ENCODE measurements at regions not wholly inside any gene's neighbourhood (a gene's known extent, or its start where the extent isn't known, plus 50 kb on each side); places are given as distances from the start of the nearest gene placed in this dataset.

DNA sequence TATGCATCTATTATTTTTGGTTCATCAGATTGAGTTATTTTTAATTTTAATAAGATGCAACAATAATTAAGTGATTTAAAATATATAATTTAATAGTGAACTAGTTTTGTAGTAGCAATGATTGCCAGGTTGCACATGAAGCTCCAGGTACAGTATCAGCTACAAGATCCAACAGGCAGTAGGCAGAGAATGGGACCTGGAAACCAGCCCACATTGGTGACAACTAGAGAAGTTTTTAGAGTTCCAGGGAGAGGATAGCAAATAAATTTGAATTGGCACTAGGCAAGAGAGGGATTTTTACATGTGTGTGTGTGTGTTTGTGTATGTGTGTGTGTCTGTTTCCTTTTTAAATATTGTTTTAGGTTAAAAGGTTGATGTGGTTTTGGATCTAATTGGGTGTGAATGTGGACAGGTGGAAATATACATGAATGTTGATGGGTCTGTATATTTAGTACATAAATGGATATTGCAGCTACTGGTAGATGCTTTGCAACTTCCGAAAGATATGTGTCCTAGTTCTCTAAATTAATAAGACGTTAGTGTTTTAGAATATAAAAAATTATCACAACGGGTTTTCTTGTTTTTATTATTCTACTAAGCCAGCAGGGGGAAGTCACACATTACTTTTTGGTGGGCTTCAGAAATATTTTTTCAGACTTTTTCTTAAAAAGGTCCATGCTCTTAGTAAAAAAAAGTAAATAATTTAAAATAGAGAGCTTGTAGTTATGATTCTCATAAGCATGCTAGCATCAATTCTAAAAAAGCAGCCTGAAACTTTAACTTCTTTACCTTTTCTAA is 110.1 kb upstream of the GBE1 start:
- TF ChIP-seq SIN3A (IDR thresholded peaks at IDR 0.05; ENCODE audit: borderline replicate concordance, insufficient read depth, low read length) = no peak

DNA sequence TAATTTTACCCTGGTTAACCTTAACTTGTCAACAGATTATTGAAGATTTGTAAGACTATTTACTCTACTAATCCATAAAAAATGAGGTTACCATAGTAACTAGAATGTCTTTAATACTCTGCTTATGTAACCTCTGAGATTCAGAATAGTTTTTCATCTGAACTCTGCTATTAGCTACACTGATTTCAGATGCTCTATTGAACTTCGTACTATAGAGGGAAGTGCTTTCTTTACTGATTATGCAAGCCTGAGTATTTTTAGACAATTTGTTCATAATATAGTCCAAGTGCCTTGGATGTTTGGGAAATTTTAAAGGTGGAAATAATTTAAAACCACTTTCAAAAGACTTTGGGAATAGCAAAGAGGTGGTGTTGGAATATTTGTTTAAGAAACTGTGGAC is 107.9 kb upstream of the GBE1 start:
- TF ChIP-seq POLR2AphosphoS5 (IDR thresholded peaks at IDR 0.05; ENCODE audit: low read depth, low read length) (no peak), REST (IDR thresholded peaks at IDR 0.05; ENCODE audit: insufficient read depth in 1 of 2, low read depth in 2 of 2, low read length in 2 of 2) (no peak), FOXP2 (optimal IDR thresholded peaks at IDR 0.05; ENCODE audit: borderline replicate concordance, extremely low read depth, extremely low read length, insufficient read depth) (no peak), SIN3A (IDR thresholded peaks at IDR 0.05; ENCODE audit: borderline replicate concordance, insufficient read depth, low read length) (no peak), TAF1 (IDR thresholded peaks at IDR 0.05; ENCODE audit: borderline replicate concordance, insufficient read depth, low read length) (no peak)

DNA sequence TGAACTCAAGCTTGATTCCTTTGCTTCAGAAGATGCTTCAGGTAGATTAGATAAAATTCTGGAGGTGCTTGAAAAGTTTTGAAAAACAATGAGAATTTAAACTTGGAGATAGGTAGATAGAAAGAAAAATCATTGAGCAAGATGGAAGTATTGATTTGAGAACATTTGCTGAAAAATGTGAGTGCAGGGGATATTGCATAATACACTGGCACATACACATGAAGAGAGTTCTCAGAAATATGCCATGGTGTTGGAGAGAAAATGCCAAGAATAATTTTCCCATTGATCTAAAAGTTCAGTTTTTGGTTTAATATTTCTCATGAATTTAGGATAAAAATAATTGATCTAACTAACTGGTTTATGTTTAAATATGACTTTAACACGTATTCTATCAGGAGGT is 107.2 kb upstream of the GBE1 start:
- no peak for TF ChIP-seq TAF1 (IDR thresholded peaks at IDR 0.05; ENCODE audit: borderline replicate concordance, insufficient read depth, low read length)
- no peak for TF ChIP-seq SIN3A (IDR thresholded peaks at IDR 0.05; ENCODE audit: borderline replicate concordance, insufficient read depth, low read length)
- no peak for TF ChIP-seq FOXP2 (optimal IDR thresholded peaks at IDR 0.05; ENCODE audit: borderline replicate concordance, extremely low read depth, extremely low read length, insufficient read depth)

DNA sequence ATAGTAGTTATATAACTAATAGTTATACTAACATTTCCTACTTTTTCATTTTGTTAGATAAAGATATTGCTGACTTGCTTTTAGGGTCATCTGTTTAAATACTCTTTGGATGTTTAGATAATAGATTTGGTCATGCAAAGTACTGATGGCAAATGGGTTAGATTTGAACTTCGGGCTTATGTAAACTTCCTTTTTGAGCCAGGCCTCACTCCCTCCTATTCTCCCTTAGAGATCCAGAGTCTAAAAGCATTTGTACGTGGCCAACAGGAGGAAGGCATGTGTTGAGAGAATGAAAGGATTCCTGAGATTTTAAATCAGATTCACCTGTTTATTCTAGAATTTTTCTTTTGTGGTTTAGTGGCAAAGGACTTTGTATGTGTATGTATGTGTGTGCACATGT is 106.4 kb upstream of the GBE1 start:
- no peak for TF ChIP-seq REST (IDR thresholded peaks at IDR 0.05; ENCODE audit: insufficient read depth in 1 of 2, low read depth in 2 of 2, low read length in 2 of 2)
- no peak for TF ChIP-seq TAF1 (IDR thresholded peaks at IDR 0.05; ENCODE audit: borderline replicate concordance, insufficient read depth, low read length)
- TF ChIP-seq POLR2AphosphoS5 (IDR thresholded peaks at IDR 0.05; ENCODE audit: low read depth, low read length) = no peak
- no peak for TF ChIP-seq SIN3A (IDR thresholded peaks at IDR 0.05; ENCODE audit: borderline replicate concordance, insufficient read depth, low read length)
- TF ChIP-seq FOXP2 (optimal IDR thresholded peaks at IDR 0.05; ENCODE audit: borderline replicate concordance, extremely low read depth, extremely low read length, insufficient read depth) = no peak

GRCh38 chr3:81864272-81864671 is 102.8 kb upstream of the GBE1 start:
- TF ChIP-seq REST (IDR thresholded peaks at IDR 0.05; ENCODE audit: insufficient read depth in 1 of 2, low read depth in 2 of 2, low read length in 2 of 2) (no peak), POLR2AphosphoS5 (IDR thresholded peaks at IDR 0.05; ENCODE audit: low read depth, low read length) (no peak), SIN3A (IDR thresholded peaks at IDR 0.05; ENCODE audit: borderline replicate concordance, insufficient read depth, low read length) (no peak), FOXP2 (optimal IDR thresholded peaks at IDR 0.05; ENCODE audit: borderline replicate concordance, extremely low read depth, extremely low read length, insufficient read depth) (no peak), TAF1 (IDR thresholded peaks at IDR 0.05; ENCODE audit: borderline replicate concordance, insufficient read depth, low read length) (no peak)

- TF ChIP-seq TAF1 (IDR thresholded peaks at IDR 0.05; ENCODE audit: borderline replicate concordance, insufficient read depth, low read length) (no peak), REST (IDR thresholded peaks at IDR 0.05; ENCODE audit: insufficient read depth in 1 of 2, low read depth in 2 of 2, low read length in 2 of 2) (no peak), SIN3A (IDR thresholded peaks at IDR 0.05; ENCODE audit: borderline replicate concordance, insufficient read depth, low read length) (no peak), POLR2AphosphoS5 (IDR thresholded peaks at IDR 0.05; ENCODE audit: low read depth, low read length) (no peak), FOXP2 (optimal IDR thresholded peaks at IDR 0.05; ENCODE audit: borderline replicate concordance, extremely low read depth, extremely low read length, insufficient read depth) (no peak)
These were observed 102.3 kb upstream of the GBE1 start for GRCh38 chr3:81863756-81864155.
